Neural cell (in vitro differentiated cells): ENCODE measurements at regions not wholly inside any gene's neighbourhood (a gene's known extent, or its start where the extent isn't known, plus 50 kb on each side); places are given as distances from the start of the nearest gene placed in this dataset.

ENCODE experiments used
- H2AFZ ChIP-seq: fragments of 200-600, 300-800 bp; sonication (generic), shearing (Covaris generic); 2 replicates; pipeline ENCODE4 v1.6.0; 2014; ENCODE audit warnings: low read depth, mild to moderate bottlenecking, antibody characterized with exemption, low read length, moderate library complexity
- H3F3A ChIP-seq: fragments of 200-600 bp; shearing (Covaris generic); 2 replicates; pipeline ENCODE4 v1.6.1; 2016; ENCODE audit warnings: mild to moderate bottlenecking, moderate library complexity, mixed read lengths, antibody characterized with exemption, low read length; ENCODE audit not compliant: insufficient read depth, poor library complexity, severe bottlenecking
- H3K27ac ChIP-seq: fragments of 200-600, 300-800 bp; sonication (generic), shearing (Covaris generic); 2 replicates; pipeline ENCODE4 v1.5.1; 2014; ENCODE audit warnings: mild to moderate bottlenecking, low read length, moderate library complexity
- H3K27me3 ChIP-seq: fragments of 300-800, 200-600 bp; sonication (generic), shearing (Covaris generic); 2 replicates; pipeline ENCODE4 v1.6.0; 2014; ENCODE audit warnings: mild to moderate bottlenecking, low read depth, low read length, moderate library complexity; ENCODE audit not compliant: insufficient read depth
- H3K36me3 ChIP-seq: fragments of 300-800, 200-600 bp; sonication (generic), shearing (Covaris generic); 2 replicates; pipeline ENCODE4 v1.5.1; 2014; ENCODE audit warnings: mild to moderate bottlenecking, antibody characterized with exemption, low read length, moderate library complexity; ENCODE audit not compliant: insufficient read depth
- H3K4me2 ChIP-seq: fragments of 300-800, 200-600 bp; sonication (generic), shearing (Covaris generic); 2 replicates; pipeline ENCODE4 v1.6.0; 2014; ENCODE audit warnings: mild to moderate bottlenecking, low read length
- H3K4me3 ChIP-seq: fragments of 300-800, 200-600 bp; sonication (generic), shearing (Covaris generic); 2 replicates; pipeline ENCODE4 v1.5.1; 2014; ENCODE audit warnings: mild to moderate bottlenecking, low read length, moderate library complexity
- H3K79me2 ChIP-seq: fragments of 200-600 bp; shearing (Covaris generic); replicated peaks from 2 replicates; pipeline ENCODE4 v1.6.0; 2014; ENCODE audit warnings: mild to moderate bottlenecking, low read length, moderate library complexity; ENCODE audit not compliant: insufficient read depth
- H3K9ac ChIP-seq: fragments of 300-800, 200-600 bp; sonication (generic), shearing (Covaris generic); 2 replicates; pipeline ENCODE4 v1.6.1; 2016; ENCODE audit warnings: mild to moderate bottlenecking, low read length, mixed read lengths
- H3K9me2 ChIP-seq: fragments of 200-600 bp; shearing (Covaris generic); 2 replicates; pipeline ENCODE4 v1.6.1; 2016; ENCODE audit warnings: mild to moderate bottlenecking, low read length, mixed read lengths; ENCODE audit not compliant: insufficient read depth
- H3K9me3 ChIP-seq: fragments of 200-600, 300-800 bp; sonication (generic), shearing (Covaris generic); 2 replicates; pipeline ENCODE4 v1.6.1; 2016; ENCODE audit warnings: mild to moderate bottlenecking, mixed run types, low read length, moderate library complexity, mixed read lengths
- H4K20me1 ChIP-seq: fragments of 200-600 bp; shearing (Covaris generic); 2 replicates; pipeline ENCODE4 v1.6.1; 2016; ENCODE audit warnings: mild to moderate bottlenecking, mixed run types; ENCODE audit not compliant: insufficient read depth
- CTCF ChIP-seq: fragments of 450-650 bp; IDR thresholded peaks from 2 replicates; pipeline ENCODE4 v1.5.1; 2014; ENCODE audit warnings: antibody characterized with exemption, mild to moderate bottlenecking, moderate library complexity; ENCODE audit not compliant: poor library complexity, severe bottlenecking
- EP300 ChIP-seq: fragments of 450-650 bp; conservative IDR thresholded peaks from 2 replicates; pipeline ENCODE4 v1.6.1; 2014; ENCODE audit warnings: antibody characterized with exemption, mild to moderate bottlenecking, moderate library complexity; ENCODE audit not compliant: poor library complexity, severe bottlenecking
- EZH2 ChIP-seq: fragments of 200-600, 300-800 bp; shearing (Covaris generic), sonication (generic); IDR thresholded peaks from 2 replicates; pipeline ENCODE4 v1.6.1; 2014; ENCODE audit warnings: antibody characterized with exemption, low read length, borderline replicate concordance, mild to moderate bottlenecking; ENCODE audit not compliant: insufficient read depth, poor library complexity, severe bottlenecking
- MXI1 ChIP-seq: fragments of 450-650 bp; conservative IDR thresholded peaks from 2 replicates; pipeline ENCODE4 v1.6.1; 2014; ENCODE audit warnings: antibody characterized with exemption, mild to moderate bottlenecking; ENCODE audit not compliant: poor library complexity, severe bottlenecking
- POLR2AphosphoS5 ChIP-seq: IDR thresholded peaks from 2 replicates; pipeline ENCODE4 v1.6.1; 2012
- RAD21 ChIP-seq: fragments of 450-650 bp; conservative IDR thresholded peaks from 2 replicates; pipeline ENCODE4 v1.6.1; 2014; ENCODE audit warnings: antibody characterized with exemption, mild to moderate bottlenecking, moderate library complexity
- REST ChIP-seq: IDR thresholded peaks from 2 replicates; pipeline ENCODE4 v1.6.1; 2012; ENCODE audit warnings: borderline replicate concordance
- SMC3 ChIP-seq: fragments of 450-650 bp; conservative IDR thresholded peaks from 2 replicates; pipeline ENCODE4 v1.6.1; 2014; ENCODE audit warnings: antibody characterized with exemption, mild to moderate bottlenecking, moderate library complexity; ENCODE audit not compliant: poor library complexity
- TAF1 ChIP-seq: IDR thresholded peaks from 2 replicates; pipeline ENCODE4 v1.6.1; 2012; ENCODE audit warnings: low read depth

- Histone ChIP-seq H2AFZ (no peak overlapping the region), H3F3A (no peaks in the 10 kb centered on the region), H3K79me2 (no peaks in the 10 kb centered on the region), H3K36me3 (no peaks in the 10 kb centered on the region), H3K9me2 (no peaks in the 10 kb centered on the region), H3K4me2 (no peak overlapping the region), H4K20me1 (no peaks in the 10 kb centered on the region), H3K27me3 (no peaks in the 10 kb centered on the region), H3K27ac (no peak overlapping the region), H3K9ac (no peak overlapping the region), H3K4me3 (no peak overlapping the region), H3K9me3 (no peaks in the 10 kb centered on the region)
- TF ChIP-seq CTCF: no peak
- TF ChIP-seq MXI1: no peak
- TF ChIP-seq REST: no peak
- no peak for TF ChIP-seq RAD21
- no peak for TF ChIP-seq SMC3
- no peak for TF ChIP-seq EP300
- TF ChIP-seq TAF1: no peak
- TF ChIP-seq EZH2: no peak
- no peak for TF ChIP-seq POLR2AphosphoS5
Measured at GRCh38 chr3:165614337-165614736, 222.9 kb downstream of the BCHE start.

- Histone ChIP-seq H3F3A (no peaks in the 10 kb centered on the region), H2AFZ (no peak overlapping the region), H3K27me3 (no peaks in the 10 kb centered on the region), H3K36me3 (no peaks in the 10 kb centered on the region), H3K4me3 (no peak overlapping the region), H3K9me3 (no peaks in the 10 kb centered on the region), H3K9ac (no peak overlapping the region), H3K9me2 (no peaks in the 10 kb centered on the region), H3K79me2 (no peaks in the 10 kb centered on the region), H4K20me1 (no peaks in the 10 kb centered on the region), H3K27ac (no peak overlapping the region), H3K4me2 (no peak overlapping the region)
- TF ChIP-seq POLR2AphosphoS5 (no peak), TAF1 (no peak), REST (no peak), MXI1 (no peak), SMC3 (no peak), CTCF (no peak), EZH2 (no peak), RAD21 (no peak)
Measured at GRCh38 chr3:165613014-165613413, 224.2 kb downstream of the BCHE start.
